ENCODE measurements at regions not wholly inside any gene's neighbourhood (a gene's known extent, or its start where the extent isn't known, plus 50 kb on each side); places are given as distances from the start of the nearest gene placed in this dataset.

GRCh38 chr7:118041251-118041878 is 142.6 kb upstream of the LSM8 start:
- TF ChIP-seq CTCF (conservative IDR thresholded peaks at IDR 0.05; ENCODE audit: low read depth, low read length) (no peak), EZH2 (IDR thresholded peaks at IDR 0.05; ENCODE audit: low read length, unreplicated experiment) (no peak), EZH2phosphoT487 (IDR thresholded peaks at IDR 0.05; ENCODE audit: borderline replicate concordance, low read length) (no peak)
